Left renal pelvis (tissue), 4 donors: ENCODE measurements at regions not wholly inside any gene's neighbourhood (a gene's known extent, or its start where the extent isn't known, plus 50 kb on each side); places are given as distances from the start of the nearest gene placed in this dataset.

ENCODE experiments used
- DNase-seq, 4 donors: peaks; one replicate each; pipeline ENCODE4 v3.0.0-alpha.2; 2013; ENCODE audit warnings: low read depth in 4 of 4, low spot score in 3 of 4

- DNase-seq: no peak
These were observed 742.3 kb downstream of the TNS3 start for GRCh38 chr7:46839651-46840050.

GRCh38 chr7:46838463-46838862 lies 743.4 kb downstream of the TNS3 start:
- no peak for DNase-seq

GRCh38 chr7:46835556-46835955 lies 746.4 kb downstream of the TNS3 start:
- no peak for DNase-seq

- DNase-seq: no peak
These were observed 747.0 kb downstream of the TNS3 start for GRCh38 chr7:46834921-46835320.

GRCh38 chr7:46833197-46833596 lies 748.7 kb downstream of the TNS3 start:
- no peak for DNase-seq

- DNase-seq: no peak
These were observed 749.8 kb downstream of the TNS3 start for GRCh38 chr7:46832136-46832535.

GRCh38 chr7:46819819-46820218 lies 762.1 kb downstream of the TNS3 start:
- no peak for DNase-seq

- no peak for DNase-seq
These were observed 767.2 kb downstream of the TNS3 start for GRCh38 chr7:46814516-46815250.

GRCh38 chr7:46812101-46812675 lies 769.7 kb downstream of the TNS3 start:
- DNase-seq: no peak

- no peak for DNase-seq
These were observed 770.4 kb downstream of the TNS3 start for GRCh38 chr7:46811529-46811928.

GRCh38 chr7:46810986-46811385 lies 770.9 kb downstream of the TNS3 start:
- DNase-seq: no peak

- no peak for DNase-seq
These were observed 772.0 kb downstream of the TNS3 start for GRCh38 chr7:46809886-46810285.

- no peak for DNase-seq
These were observed 775.1 kb downstream of the TNS3 start for GRCh38 chr7:46806856-46807255.

GRCh38 chr7:46802479-46802878 lies 779.4 kb downstream of the TNS3 start:
- no peak for DNase-seq

- no peak for DNase-seq
These were observed 790.7 kb downstream of the TNS3 start for GRCh38 chr7:46791188-46791587.

GRCh38 chr7:46786995-46787394 lies 794.9 kb downstream of the TNS3 start:
- no peak for DNase-seq

GRCh38 chr7:46786221-46786954 lies 795.5 kb downstream of the TNS3 start:
- peak in 1 of 4 donors; percentile 6 for DNase-seq

GRCh38 chr7:46784732-46785131 lies 797.2 kb downstream of the TNS3 start:
- DNase-seq: no peak

GRCh38 chr7:46781901-46782439 lies 799.9 kb downstream of the TNS3 start:
- DNase-seq: no peak

- no peak for DNase-seq
These were observed 805.1 kb downstream of the TNS3 start for GRCh38 chr7:46776790-46777189.

- DNase-seq: no peak
These were observed 806.1 kb downstream of the TNS3 start for GRCh38 chr7:46775776-46776175.

GRCh38 chr7:46775020-46775419 lies 806.9 kb downstream of the TNS3 start:
- no peak for DNase-seq
